Thyroid gland (tissue), 4 donors: ENCODE measurements at regions not wholly inside any gene's neighbourhood (a gene's known extent, or its start where the extent isn't known, plus 50 kb on each side); places are given as distances from the start of the nearest gene placed in this dataset.

Experiments used
- DNase-seq, 2 donors: peaks; one replicate each; pipeline ENCODE4 v3.0.0-alpha.2; 2019
- H3K27ac ChIP-seq, 3 donors: fragments of 200-600 bp; sonication (generic); 1 replicate in 2 of 3; 2 replicates in 1 of 3; pipeline ENCODE4 v1.5.1; 2016 to 2019; ENCODE audit warnings: mild to moderate bottlenecking in 1 of 3, moderate library complexity in 1 of 3
- H3K27me3 ChIP-seq: fragments of 200-600 bp; sonication (generic); one replicate; pipeline ENCODE4 v1.5.1; 2019
- H3K36me3 ChIP-seq, 2 donors: fragments of 200-600 bp; sonication (generic); one replicate each; pipeline ENCODE4 v1.5.1; 2016 to 2019
- H3K4me1 ChIP-seq, 2 donors: fragments of 200-600 bp; sonication (generic); one replicate each; pipeline ENCODE4 v1.5.1; 2017 to 2019
- H3K4me3 ChIP-seq, 3 donors: fragments of 200-600 bp; sonication (generic); replicated peaks in 1 of 3; 1 replicate in 2 of 3; 2 replicates in 1 of 3; pipeline ENCODE4 v1.5.1; 2016; ENCODE audit warnings: mild to moderate bottlenecking in 1 of 3
- H3K9me3 ChIP-seq: fragments of 200-600 bp; sonication (generic); one replicate; pipeline ENCODE4 v1.5.1; 2017
- POLR2A ChIP-seq, 2 donors: fragments of 450-650 bp; IDR thresholded peaks; one replicate each; pipeline ENCODE4 v1.6.1; 2017; ENCODE audit warnings: antibody characterized with exemption in 2 of 2, mild to moderate bottlenecking in 2 of 2, moderate library complexity in 1 of 2
- WGBS, 2 donors: methylation state at CpG; one replicate each; pipeline ENCODE4 v1.1.5; 2017; 5-methylcytosine and 5-hydroxymethylcytosine counted together
- intact Hi-C: fragments of 100-400 bp; cut with DNase I; formaldehyde crosslinking; loops from one replicate; pipeline ENCODE4 v1.15.1; 2023
- TF ChIP-seq, protein P1 (sequence below), 6 experiments: fragments of 200-600 bp in 3 of 6; fragments of 450-650 bp in 3 of 6; sonication (generic) in 3 of 6; IDR thresholded peaks; one replicate each; pipeline ENCODE4 v1.5.1; 2016 to 2019; ENCODE audit warnings: antibody characterized with exemption in 6 of 6, mild to moderate bottlenecking in 2 of 6, inconsistent platforms in 1 of 6, moderate library complexity in 1 of 6

DNA sequence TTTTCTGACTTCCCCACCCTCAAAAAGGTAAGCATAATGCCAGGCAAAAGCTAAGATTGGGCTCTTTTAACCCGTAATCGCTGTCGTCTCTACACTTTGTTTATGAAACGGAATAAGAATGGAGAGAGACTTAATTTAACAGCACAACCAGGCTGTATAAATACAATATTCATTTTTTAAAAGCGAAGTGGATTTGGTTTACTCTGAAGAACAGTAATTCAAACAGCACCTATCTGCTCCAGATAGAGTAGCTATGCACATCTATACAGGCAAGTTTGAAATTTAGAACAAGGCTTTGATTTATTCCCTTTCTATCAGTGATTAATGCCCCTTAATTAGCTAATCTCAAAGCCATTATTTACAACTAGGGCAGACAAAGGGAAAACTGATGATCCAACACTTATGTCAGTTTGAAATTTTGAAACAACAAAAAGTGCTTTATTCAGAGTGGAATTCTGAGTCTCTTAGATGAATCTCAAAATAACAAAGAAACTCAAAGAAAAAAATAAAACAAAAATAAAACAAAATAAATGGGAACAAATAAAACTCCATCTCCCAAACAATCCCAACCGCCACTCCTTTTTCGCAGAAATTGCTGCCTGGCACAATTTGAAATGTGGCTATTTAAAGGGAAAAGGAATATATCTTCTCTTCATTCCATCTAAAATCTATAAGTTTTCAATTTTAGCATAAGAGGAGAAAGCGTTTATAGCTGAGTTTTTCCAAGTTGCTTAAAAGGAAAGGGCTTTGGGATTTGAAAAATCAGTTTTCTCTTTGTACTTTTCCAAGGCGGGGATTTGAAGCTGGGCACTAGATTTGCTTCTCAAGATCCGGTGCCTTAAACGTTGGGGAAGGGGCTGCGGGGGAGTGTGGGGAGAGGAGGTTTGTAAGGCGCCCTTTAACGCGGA is 298.6 kb downstream of the PARP8 start:
- TF ChIP-seq, protein P1, sequence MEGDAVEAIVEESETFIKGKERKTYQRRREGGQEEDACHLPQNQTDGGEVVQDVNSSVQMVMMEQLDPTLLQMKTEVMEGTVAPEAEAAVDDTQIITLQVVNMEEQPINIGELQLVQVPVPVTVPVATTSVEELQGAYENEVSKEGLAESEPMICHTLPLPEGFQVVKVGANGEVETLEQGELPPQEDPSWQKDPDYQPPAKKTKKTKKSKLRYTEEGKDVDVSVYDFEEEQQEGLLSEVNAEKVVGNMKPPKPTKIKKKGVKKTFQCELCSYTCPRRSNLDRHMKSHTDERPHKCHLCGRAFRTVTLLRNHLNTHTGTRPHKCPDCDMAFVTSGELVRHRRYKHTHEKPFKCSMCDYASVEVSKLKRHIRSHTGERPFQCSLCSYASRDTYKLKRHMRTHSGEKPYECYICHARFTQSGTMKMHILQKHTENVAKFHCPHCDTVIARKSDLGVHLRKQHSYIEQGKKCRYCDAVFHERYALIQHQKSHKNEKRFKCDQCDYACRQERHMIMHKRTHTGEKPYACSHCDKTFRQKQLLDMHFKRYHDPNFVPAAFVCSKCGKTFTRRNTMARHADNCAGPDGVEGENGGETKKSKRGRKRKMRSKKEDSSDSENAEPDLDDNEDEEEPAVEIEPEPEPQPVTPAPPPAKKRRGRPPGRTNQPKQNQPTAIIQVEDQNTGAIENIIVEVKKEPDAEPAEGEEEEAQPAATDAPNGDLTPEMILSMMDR (IDR thresholded peaks at IDR 0.05) = no peak
- no peak for TF ChIP-seq POLR2A (IDR thresholded peaks at IDR 0.05)
- 59 to 62% methylated on average over 15 of the region's 15 CpGs for WGBS, 2 donors
- Histone ChIP-seq H3K4me3 (no peak overlapping the region), H3K27ac (no peak overlapping the region), H3K36me3 (no peaks in the 10 kb centered on the region), H3K27me3 (peaks cover 26% of the 10 kb centered on the region), H3K9me3 (no peaks in the 10 kb centered on the region), H3K4me1 (peaks cover 25 to 46% of the 10 kb centered on the region in 2 donors)
- DNase-seq = no peak
- intact Hi-C loops = no loop called here

DNA sequence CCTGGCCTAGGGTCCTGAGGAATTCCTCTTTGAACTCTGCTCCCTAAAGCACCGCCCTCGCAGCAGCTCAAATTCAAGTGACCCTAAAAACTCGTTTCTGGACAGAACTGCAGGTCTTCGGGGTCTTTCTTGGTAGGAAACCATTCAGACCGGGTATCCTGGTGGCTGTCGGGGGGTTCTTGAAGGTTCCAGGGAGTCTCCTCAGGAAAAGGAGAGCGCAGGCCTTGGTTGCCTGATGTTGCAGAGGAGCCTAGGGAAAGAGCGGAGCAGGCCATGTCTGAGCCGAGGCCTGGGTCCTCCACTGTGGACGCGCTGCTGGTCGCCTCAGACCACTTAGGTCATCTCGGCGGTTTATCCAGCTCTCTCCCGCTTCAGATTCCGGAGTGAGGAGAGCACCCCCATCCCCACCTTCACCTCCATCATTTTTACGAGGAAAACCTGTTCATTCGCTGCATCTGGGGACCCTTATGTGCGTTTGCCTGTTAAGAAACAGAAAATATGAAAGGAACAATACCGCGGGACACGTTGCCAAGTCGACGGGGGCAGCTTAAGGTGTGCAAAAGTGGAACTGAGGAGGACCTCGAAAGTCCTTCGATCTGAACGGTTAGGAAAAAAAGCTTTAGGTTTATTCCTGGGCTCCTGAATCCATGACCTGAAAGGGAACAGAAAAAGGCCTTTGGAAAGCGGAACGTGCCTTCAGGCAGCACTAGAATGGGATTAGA is 299.4 kb downstream of the PARP8 start:
- Histone ChIP-seq H3K9me3 (no peaks in the 10 kb centered on the region), H3K36me3 (no peaks in the 10 kb centered on the region), H3K27me3 (peaks cover 32% of the 10 kb centered on the region), H3K4me1 (peaks cover 25 to 46% of the 10 kb centered on the region in 2 donors), H3K4me3 (no peak overlapping the region), H3K27ac (no peak overlapping the region)
- intact Hi-C loops = no loop called here
- no peak for TF ChIP-seq POLR2A (IDR thresholded peaks at IDR 0.05)
- TF ChIP-seq, protein P1 (IDR thresholded peaks at IDR 0.05) = no peak
- DNase-seq = no peak
- WGBS, 2 donors = 32 to 40% methylated on average over 27 to 29 of the region's 29 CpGs

DNA sequence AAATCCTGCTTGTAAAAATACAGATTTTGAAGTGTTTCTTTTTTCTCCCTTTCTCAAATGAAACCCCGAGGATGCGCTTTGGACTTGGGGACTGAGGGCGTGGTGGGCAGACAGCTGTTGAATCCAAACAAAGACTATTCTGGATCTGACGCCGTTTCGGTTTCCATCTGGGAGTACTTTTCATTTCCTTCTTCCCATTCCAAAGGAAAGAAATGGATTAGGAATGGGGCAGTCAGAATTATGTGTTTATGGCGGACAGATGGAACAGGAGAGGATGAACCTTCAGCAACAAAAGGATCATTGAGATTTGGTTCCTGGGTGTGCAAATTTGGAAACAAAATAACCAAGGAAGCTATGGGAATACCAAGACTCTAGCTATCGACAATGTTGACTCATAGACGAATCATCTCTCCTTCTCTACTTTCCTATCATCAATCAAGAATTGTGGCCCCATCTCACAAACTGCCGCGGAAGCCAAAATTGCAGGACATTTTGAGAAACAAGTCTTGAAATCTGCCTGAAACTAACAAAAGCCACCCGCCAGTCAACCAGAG is 300.6 kb downstream of the PARP8 start:
- WGBS, 2 donors = 10 to 16% methylated on average over 12 of the region's 12 CpGs
- intact Hi-C loops = no loop called here
- Histone ChIP-seq H3K4me3 (peak overlapping the region in 1 of 3 donors; percentile 23), H3K27ac (no peak overlapping the region), H3K9me3 (no peaks in the 10 kb centered on the region), H3K27me3 (peaks cover 32% of the 10 kb centered on the region), H3K36me3 (no peaks in the 10 kb centered on the region), H3K4me1 (peaks cover 25 to 46% of the 10 kb centered on the region in 2 donors)
- TF ChIP-seq, protein P1 (IDR thresholded peaks at IDR 0.05) = no peak
- TF ChIP-seq POLR2A (IDR thresholded peaks at IDR 0.05) = no peak
- DNase-seq = no peak

DNA sequence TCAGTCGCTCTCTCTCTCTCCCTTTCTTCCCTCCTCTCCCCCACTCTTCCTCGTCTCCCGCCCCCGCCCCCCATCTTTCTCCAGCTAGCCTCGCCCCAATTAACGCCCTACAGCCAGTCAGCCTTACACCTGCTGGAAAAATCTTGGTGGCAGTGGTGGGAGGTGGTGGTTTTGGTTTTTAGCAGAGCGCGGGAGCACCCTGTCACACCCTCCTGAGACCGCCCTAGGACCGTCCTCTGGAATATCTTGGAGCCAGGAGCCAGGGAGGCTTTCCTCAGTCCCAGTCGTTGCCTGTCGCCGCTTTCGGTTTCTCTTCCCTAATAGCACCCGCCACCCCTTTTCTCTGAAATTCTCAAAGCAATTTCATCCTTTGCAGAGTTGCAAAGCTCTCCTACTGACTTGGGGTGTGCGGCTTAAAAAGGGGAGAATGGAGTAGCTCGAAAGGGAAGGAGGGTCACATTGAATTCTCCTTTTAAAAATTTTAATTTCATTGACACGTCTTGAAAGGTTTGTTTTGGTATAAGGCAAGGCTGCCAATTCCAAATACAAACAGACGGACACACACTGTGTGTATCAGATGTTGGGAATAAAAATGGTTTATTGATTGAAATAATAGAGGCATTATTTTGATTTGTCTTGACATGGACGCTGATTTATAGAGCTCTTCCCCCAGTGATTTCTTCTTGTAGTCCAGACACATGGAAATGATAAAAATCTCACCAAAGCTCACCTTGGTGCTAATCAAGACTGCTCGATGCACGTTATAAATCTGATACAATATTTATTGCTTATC is 301.3 kb downstream of the PARP8 start:
- no peak overlapping the region for H3K27ac ChIP-seq
- WGBS, 2 donors = 8 to 9% methylated on average over 22 of the region's 22 CpGs
- TF ChIP-seq, protein P1 (IDR thresholded peaks at IDR 0.05) = no peak
- TF ChIP-seq POLR2A (IDR thresholded peaks at IDR 0.05) = no peak
- H3K4me3 ChIP-seq = peak overlapping the region in 1 of 3 donors; percentile 23
- DNase-seq = peak in 1 of 2 donors; percentile 9
- no peaks in the 10 kb centered on the region for H3K36me3 ChIP-seq
- H3K4me1 ChIP-seq = peaks cover 25 to 46% of the 10 kb centered on the region in 2 donors
- peaks cover 32% of the 10 kb centered on the region for H3K27me3 ChIP-seq
- no peaks in the 10 kb centered on the region for H3K9me3 ChIP-seq
- intact Hi-C loops = no loop called here
